H9 (cell line): ENCODE measurements at regions not wholly inside any gene's neighbourhood (a gene's known extent, or its start where the extent isn't known, plus 50 kb on each side); places are given as distances from the start of the nearest gene placed in this dataset.
A peak's percentile ranks its signal among the peaks of the same experiment; 100 is the strongest.

Source experiments
- DNase-seq: peaks from one replicate; pipeline ENCODE4 v3.0.0-alpha.2; 2017
- H2AFZ ChIP-seq: one replicate; pipeline ENCODE4 v1.6.1; 2013; ENCODE audit warnings: mild to moderate bottlenecking, low read length, control low read depth, moderate library complexity
- H2AK5ac ChIP-seq: 2 replicates; pipeline ENCODE4 v1.6.1; 2013; ENCODE audit warnings: low read length, control low read depth, mixed read lengths; ENCODE audit not compliant: insufficient read length
- H2BK120ac ChIP-seq: one replicate; pipeline ENCODE4 v1.6.1; 2013; ENCODE audit warnings: low read depth, mild to moderate bottlenecking, low read length, control low read depth, inconsistent platforms; ENCODE audit not compliant: poor library complexity, severe bottlenecking
- H2BK12ac ChIP-seq: 2 replicates; pipeline ENCODE4 v1.6.1; 2013; ENCODE audit warnings: low read length, control low read depth, mixed read lengths, low read depth; ENCODE audit not compliant: insufficient read length
- H2BK15ac ChIP-seq: 2 replicates; pipeline ENCODE4 v1.6.1; 2013; ENCODE audit warnings: low read depth, low read length, control low read depth
- H2BK20ac ChIP-seq: one replicate; pipeline ENCODE4 v1.6.1; 2013; ENCODE audit warnings: low read depth, mild to moderate bottlenecking, low read length, control low read depth, inconsistent platforms; ENCODE audit not compliant: poor library complexity, severe bottlenecking
- H2BK5ac ChIP-seq: 2 replicates; pipeline ENCODE4 v1.6.1; 2013; ENCODE audit warnings: low read length, control low read depth, mixed read lengths; ENCODE audit not compliant: insufficient read length
- H3K14ac ChIP-seq: 2 replicates; pipeline ENCODE4 v1.6.1; 2013; ENCODE audit warnings: low read length, control low read depth; ENCODE audit not compliant: insufficient read depth
- H3K18ac ChIP-seq: 2 replicates; pipeline ENCODE4 v1.6.1; 2013; ENCODE audit warnings: low read depth, mild to moderate bottlenecking, mixed read lengths, low read length, control low read depth; ENCODE audit not compliant: insufficient read length
- H3K23ac ChIP-seq: 2 replicates; pipeline ENCODE4 v1.6.1; 2013; ENCODE audit warnings: low read length, control low read depth, mixed read lengths, low read depth; ENCODE audit not compliant: insufficient read length
- H3K23me2 ChIP-seq: 2 replicates; pipeline ENCODE4 v1.6.1; 2013; ENCODE audit warnings: low read depth, mild to moderate bottlenecking, mixed read lengths, low read length, control low read depth; ENCODE audit not compliant: insufficient read length, poor library complexity, severe bottlenecking
- H3K27ac ChIP-seq: 2 replicates; pipeline ENCODE4 v1.5.1; 2013; ENCODE audit warnings: low read length, control low read depth, mixed read lengths, low read depth; ENCODE audit not compliant: insufficient read length
- H3K27me3 ChIP-seq: 2 replicates; pipeline ENCODE4 v1.6.1; 2013; ENCODE audit warnings: low read length, control low read depth, inconsistent platforms; ENCODE audit not compliant: insufficient read depth
- H3K4ac ChIP-seq: 2 replicates; pipeline ENCODE4 v1.6.1; 2013; ENCODE audit warnings: low read depth, mild to moderate bottlenecking, control low read depth, inconsistent platforms, low read length, moderate library complexity
- H3K4me1 ChIP-seq: 2 replicates; pipeline ENCODE4 v1.6.1; 2013; ENCODE audit warnings: low read length, control low read depth, inconsistent platforms; ENCODE audit not compliant: insufficient read depth
- H3K4me2 ChIP-seq: 2 replicates; pipeline ENCODE4 v1.6.1; 2013; ENCODE audit warnings: low read length, control low read depth, mixed read lengths; ENCODE audit not compliant: insufficient read length, insufficient read depth
- H3K56ac ChIP-seq: 2 replicates; pipeline ENCODE4 v1.6.1; 2013; ENCODE audit warnings: low read depth, mild to moderate bottlenecking, mixed read lengths, low read length, control low read depth; ENCODE audit not compliant: insufficient read length
- H3K79me1 ChIP-seq: 2 replicates; pipeline ENCODE4 v1.6.1; 2013; ENCODE audit warnings: low read depth, mild to moderate bottlenecking, moderate library complexity, low read length, control low read depth, inconsistent platforms; ENCODE audit not compliant: insufficient read depth, poor library complexity, severe bottlenecking
- H3K79me2 ChIP-seq: 2 replicates; pipeline ENCODE4 v1.6.1; 2013; ENCODE audit warnings: low read length, control low read depth, inconsistent platforms; ENCODE audit not compliant: insufficient read depth
- H3K9ac ChIP-seq: 2 replicates; pipeline ENCODE4 v1.6.1; 2013; ENCODE audit warnings: low read length, control low read depth, mixed read lengths; ENCODE audit not compliant: insufficient read length; ENCODE audit errors: extremely low read depth
- H3K9me3 ChIP-seq: one replicate; pipeline ENCODE4 v1.6.1; 2013; ENCODE audit warnings: low read depth, low read length, inconsistent platforms; ENCODE audit not compliant: control insufficient read depth
- H3T11ph ChIP-seq: one replicate; pipeline ENCODE4 v1.6.1; 2013; ENCODE audit warnings: mild to moderate bottlenecking, low read length, control low read depth, inconsistent platforms
- H4K20me1 ChIP-seq: one replicate; pipeline ENCODE4 v1.6.1; 2013; ENCODE audit not compliant: control insufficient read depth, insufficient read length, insufficient read depth
- H4K5ac ChIP-seq: 2 replicates; pipeline ENCODE4 v1.6.1; 2013; ENCODE audit warnings: low read depth, mild to moderate bottlenecking, mixed read lengths, low read length, control low read depth; ENCODE audit not compliant: insufficient read length
- H4K8ac ChIP-seq: replicated peaks from 2 replicates; pipeline ENCODE4 v1.6.1; 2013; ENCODE audit warnings: low read length, control low read depth, mixed read lengths, low read depth; ENCODE audit not compliant: insufficient read length
- H4K91ac ChIP-seq: 2 replicates; pipeline ENCODE4 v1.6.1; 2013; ENCODE audit warnings: low read depth, mild to moderate bottlenecking, moderate library complexity, mixed read lengths, low read length, control low read depth; ENCODE audit not compliant: insufficient read length
- H3K27ac Mint-ChIP-seq, 3 experiments: 2 replicates in 2 of 3; 3 replicates in 1 of 3; pipeline ENCODE4 v1.8.0; 2020 to 2021; ENCODE audit warnings: mixed read lengths in 3 of 3, mild to moderate bottlenecking in 1 of 3, moderate library complexity in 1 of 3
- H3K27me3 Mint-ChIP-seq: 2 replicates; pipeline ENCODE4 v1.8.0; 2021; ENCODE audit warnings: low read depth, mild to moderate bottlenecking, moderate library complexity, mixed read lengths
- H3K36me3 Mint-ChIP-seq, 3 experiments: 2 replicates in 2 of 3; 3 replicates in 1 of 3; pipeline ENCODE4 v1.8.0; 2020 to 2021; ENCODE audit warnings: low read depth in 3 of 3, mixed read lengths in 3 of 3; ENCODE audit not compliant: insufficient read depth in 1 of 3
- H3K4me1 Mint-ChIP-seq, 2 experiments: 2 replicates each; pipeline ENCODE4 v1.8.0; 2020; ENCODE audit warnings: mixed read lengths in 2 of 2
- H3K4me3 Mint-ChIP-seq, 2 experiments: 2 replicates in 1 of 2; 3 replicates in 1 of 2; pipeline ENCODE4 v1.8.0; 2020 to 2021; ENCODE audit warnings: mild to moderate bottlenecking in 2 of 2, mixed read lengths in 2 of 2, moderate library complexity in 1 of 2
- H3K9me3 Mint-ChIP-seq, 2 experiments: 2 replicates in 1 of 2; 3 replicates in 1 of 2; pipeline ENCODE4 v1.8.0; 2020; ENCODE audit warnings: mild to moderate bottlenecking in 2 of 2, mixed read lengths in 2 of 2, moderate library complexity in 1 of 2
- WGBS: extraction: QIAGEN DNeasy Blood & Tissue Kit; methylation state at CpG from one replicate; pipeline ENCODE4 v1.1.7; 2013; ENCODE audit warnings: missing lambda C conversion rate, low lambda C conversion rate, mixed read lengths; ENCODE audit not compliant: insufficient read length; ENCODE audit errors: extremely low coverage; 5-methylcytosine and 5-hydroxymethylcytosine counted together
- TF ChIP-seq, protein P1 (sequence below): fragments of 200-600 bp; sonication (generic); conservative IDR thresholded peaks from 3 replicates; pipeline ENCODE4 v1.8.0; 2021; ENCODE audit warnings: antibody characterized with exemption, mild to moderate bottlenecking

- no peak overlapping the region for H2BK15ac ChIP-seq
- H3K4me1 ChIP-seq = no peaks in the 10 kb centered on the region; the same call in 1 of the 2 replicates
- H3K18ac ChIP-seq = no peak overlapping the region
- no peak overlapping the region for H3T11ph ChIP-seq
- TF ChIP-seq, protein P1, sequence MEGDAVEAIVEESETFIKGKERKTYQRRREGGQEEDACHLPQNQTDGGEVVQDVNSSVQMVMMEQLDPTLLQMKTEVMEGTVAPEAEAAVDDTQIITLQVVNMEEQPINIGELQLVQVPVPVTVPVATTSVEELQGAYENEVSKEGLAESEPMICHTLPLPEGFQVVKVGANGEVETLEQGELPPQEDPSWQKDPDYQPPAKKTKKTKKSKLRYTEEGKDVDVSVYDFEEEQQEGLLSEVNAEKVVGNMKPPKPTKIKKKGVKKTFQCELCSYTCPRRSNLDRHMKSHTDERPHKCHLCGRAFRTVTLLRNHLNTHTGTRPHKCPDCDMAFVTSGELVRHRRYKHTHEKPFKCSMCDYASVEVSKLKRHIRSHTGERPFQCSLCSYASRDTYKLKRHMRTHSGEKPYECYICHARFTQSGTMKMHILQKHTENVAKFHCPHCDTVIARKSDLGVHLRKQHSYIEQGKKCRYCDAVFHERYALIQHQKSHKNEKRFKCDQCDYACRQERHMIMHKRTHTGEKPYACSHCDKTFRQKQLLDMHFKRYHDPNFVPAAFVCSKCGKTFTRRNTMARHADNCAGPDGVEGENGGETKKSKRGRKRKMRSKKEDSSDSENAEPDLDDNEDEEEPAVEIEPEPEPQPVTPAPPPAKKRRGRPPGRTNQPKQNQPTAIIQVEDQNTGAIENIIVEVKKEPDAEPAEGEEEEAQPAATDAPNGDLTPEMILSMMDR = no peak
- no peaks in the 10 kb centered on the region for H3K23me2 ChIP-seq
- H3K27me3 Mint-ChIP-seq = no peaks in the 10 kb centered on the region
- no peak overlapping the region for H4K91ac ChIP-seq
- WGBS = no CpG with 5 or more reads among the region's 6 CpGs
- no peak overlapping the region for H2BK5ac ChIP-seq
- no peak overlapping the region for H2BK12ac ChIP-seq
- H4K20me1 ChIP-seq = no peaks in the 10 kb centered on the region
- no peaks in the 10 kb centered on the region for H3K36me3 Mint-ChIP-seq
- H3K9me3 Mint-ChIP-seq = no peaks in the 10 kb centered on the region
- H3K4me1 Mint-ChIP-seq = peaks cover 11 to 12% of the 10 kb centered on the region in 2 experiments
- no peak overlapping the region for H3K4ac ChIP-seq
- peak overlapping the region; percentile 14 for H2AFZ ChIP-seq
- no peak overlapping the region for H2BK20ac ChIP-seq
- H3K9ac ChIP-seq = no peak overlapping the region
- no peaks in the 10 kb centered on the region for H3K9me3 ChIP-seq
- no peak overlapping the region for H3K14ac ChIP-seq
- H3K79me1 ChIP-seq = no peaks in the 10 kb centered on the region
- no peak overlapping the region for H4K8ac ChIP-seq
- H3K4me3 Mint-ChIP-seq = no peak overlapping the region
- H3K23ac ChIP-seq = no peak overlapping the region
- H3K27me3 ChIP-seq = no peaks in the 10 kb centered on the region
- DNase-seq = no peak
- no peak overlapping the region for H2BK120ac ChIP-seq
- H3K27ac Mint-ChIP-seq = no peak overlapping the region
- H4K5ac ChIP-seq = no peak overlapping the region
- H2AK5ac ChIP-seq = no peak overlapping the region
- H3K4me2 ChIP-seq = no peak overlapping the region
- H3K27ac ChIP-seq = no peak overlapping the region
- H3K79me2 ChIP-seq = no peaks in the 10 kb centered on the region
- H3K56ac ChIP-seq = no peak overlapping the region
Measured at GRCh38 chr4:123465416-123465815, 68.8 kb downstream of the SPRY1 start.
